HG02943 (cell line): ENCODE measurements at regions not wholly inside any gene's neighbourhood (a gene's known extent, or its start where the extent isn't known, plus 50 kb on each side); places are given as distances from the start of the nearest gene placed in this dataset.

ENCODE experiments used
- ATAC-seq: cut with Tn5 transposase; IDR thresholded peaks from one replicate; pipeline ENCODE4 v1.9.1; 2021; ENCODE audit warnings: mild to moderate bottlenecking, low read depth, moderate library complexity; ENCODE audit not compliant: unreplicated experiment

DNA sequence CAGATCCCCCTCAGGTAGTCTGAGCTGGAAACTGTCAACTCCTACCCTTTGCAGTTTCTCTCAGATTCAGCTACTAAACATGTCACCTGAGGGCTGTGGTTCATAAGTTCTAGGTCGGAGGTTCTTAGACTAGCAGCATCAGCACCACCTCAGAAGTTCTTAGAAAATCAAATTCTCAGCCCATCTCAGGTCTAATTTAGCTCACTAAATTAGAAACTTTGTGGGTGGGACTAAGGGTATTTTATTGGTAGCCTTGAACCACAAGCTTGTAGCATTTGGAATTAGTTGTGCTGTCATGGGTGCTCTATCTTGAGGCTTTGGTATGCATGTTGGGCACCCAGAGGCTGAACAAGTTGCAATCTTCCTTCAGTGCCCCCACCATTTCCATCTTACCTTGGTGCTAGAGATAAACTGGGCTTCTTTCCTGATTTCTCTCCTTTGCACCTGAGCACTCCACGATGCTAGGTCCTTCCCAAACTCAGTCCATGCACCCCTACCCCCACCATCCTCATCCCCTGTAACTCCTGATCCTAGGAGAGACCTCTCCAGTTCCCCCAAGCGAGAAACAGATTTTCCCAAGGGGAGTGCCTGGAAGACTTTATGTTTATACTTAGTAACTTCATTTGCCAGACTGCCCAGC, 54.2 kb downstream of the S1PR1 start:
- no peak for ATAC-seq

DNA sequence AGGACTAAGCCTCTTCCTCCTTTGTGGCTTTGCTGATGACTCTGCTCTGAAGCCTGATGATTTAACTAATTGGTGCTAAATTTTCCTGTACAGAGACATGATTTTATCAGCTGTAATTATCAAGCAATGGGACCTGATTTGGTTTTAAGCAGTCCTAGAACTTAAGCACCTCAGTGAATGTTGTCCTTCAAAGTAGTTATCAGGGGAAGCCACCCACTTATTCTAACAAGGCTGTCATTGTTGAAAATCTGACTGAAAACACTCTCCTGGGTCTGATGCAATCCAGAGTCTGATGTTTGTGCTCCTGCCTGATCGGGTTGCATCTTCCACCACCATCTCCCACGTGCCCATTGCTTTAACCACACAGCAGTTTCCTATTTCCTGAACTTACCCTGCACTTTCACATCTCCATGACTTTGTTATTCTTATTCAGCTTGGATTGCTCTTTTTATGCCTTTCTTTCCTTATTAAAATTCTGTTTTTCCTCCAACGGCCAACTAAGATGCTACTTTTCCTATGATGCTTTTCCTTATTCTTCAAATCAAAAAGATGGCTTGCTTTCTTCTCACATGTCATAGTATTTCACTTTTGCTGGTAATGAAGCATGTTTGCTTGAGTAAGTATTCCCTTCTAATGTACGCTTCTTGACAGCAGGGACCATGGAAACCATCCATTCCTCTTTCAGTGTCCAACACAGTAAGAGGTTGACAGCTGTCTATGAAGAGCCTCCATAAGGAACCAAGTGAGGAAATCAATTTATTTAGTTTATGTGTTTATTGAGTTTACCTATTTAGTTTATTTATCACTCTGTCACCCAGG, 55.0 kb downstream of the S1PR1 start:
- no peak for ATAC-seq

DNA sequence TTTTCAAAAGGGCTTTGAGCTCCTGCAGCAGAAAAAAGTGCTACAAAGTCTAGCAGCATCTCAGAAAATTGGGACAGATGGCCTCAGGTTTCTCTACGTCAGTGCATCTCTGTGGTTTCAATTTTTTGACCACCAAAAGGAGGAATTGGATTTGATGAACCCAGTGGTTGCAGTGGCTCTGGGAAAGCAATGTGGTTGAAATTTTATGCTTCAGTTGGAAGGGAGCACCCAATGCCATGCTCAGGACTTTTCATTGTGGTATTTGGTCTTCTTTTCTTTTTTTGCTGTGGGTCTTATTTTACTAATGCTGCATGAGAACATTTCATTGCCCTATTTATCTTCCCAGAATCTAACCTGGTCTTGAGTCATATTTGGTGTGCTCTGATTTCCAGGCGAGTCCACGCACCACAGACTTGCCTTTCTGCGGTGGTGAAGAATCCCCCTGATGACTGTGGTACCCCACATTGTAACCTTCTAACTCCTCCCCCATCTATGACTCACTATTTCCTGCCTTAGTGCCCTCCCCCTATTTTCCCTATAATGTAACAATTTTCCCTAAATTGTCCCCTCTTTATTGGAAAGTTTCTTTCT, 56.7 kb downstream of the S1PR1 start:
- ATAC-seq, result peak; percentile 44

DNA sequence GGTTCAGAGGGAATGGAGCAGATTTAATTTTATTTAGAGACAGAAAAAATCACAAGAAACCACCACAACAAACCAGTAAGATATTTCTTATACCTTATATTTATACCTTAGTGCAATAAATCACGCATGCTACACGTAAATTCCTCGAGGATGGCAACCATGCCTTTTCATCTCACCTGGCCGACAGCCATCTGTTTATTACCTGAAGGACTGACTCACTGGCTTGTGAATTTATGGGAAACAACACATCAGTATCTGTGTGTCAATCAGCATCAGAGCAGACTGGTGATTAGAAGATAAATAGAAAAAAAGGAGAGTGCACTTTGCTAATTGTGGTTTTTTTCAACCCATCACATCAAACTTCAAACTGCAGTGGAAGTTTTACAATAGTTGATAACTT, 58.4 kb downstream of the S1PR1 start:
- ATAC-seq, result no peak

DNA sequence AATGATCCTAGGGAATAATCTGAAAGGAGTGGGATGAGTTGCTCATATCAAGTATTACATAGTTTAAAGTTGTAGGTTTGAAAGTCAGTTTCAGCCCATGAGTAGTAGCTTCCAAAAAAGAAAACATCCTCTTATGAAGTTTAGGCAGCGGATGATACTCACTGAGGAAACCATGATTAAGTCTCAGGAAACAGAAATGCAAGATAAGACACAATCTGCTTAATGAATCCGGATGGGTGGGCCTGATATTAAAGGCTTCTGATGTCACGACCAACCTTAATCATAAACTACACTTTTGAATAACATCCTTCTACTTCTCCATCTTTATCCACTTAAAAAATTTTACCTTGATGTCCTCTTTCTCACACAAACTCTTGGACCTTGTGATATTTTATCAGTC, 61.8 kb downstream of the S1PR1 start:
- ATAC-seq, result no peak

- ATAC-seq, result no peak
Observed at GRCh38 chr1:101299141-101299540, 62.3 kb downstream of the S1PR1 start.

GRCh38 chr1:101299710-101300109, 62.9 kb downstream of the S1PR1 start:
- no peak for ATAC-seq

GRCh38 chr1:101300916-101301315, 64.1 kb downstream of the S1PR1 start:
- no peak for ATAC-seq

DNA sequence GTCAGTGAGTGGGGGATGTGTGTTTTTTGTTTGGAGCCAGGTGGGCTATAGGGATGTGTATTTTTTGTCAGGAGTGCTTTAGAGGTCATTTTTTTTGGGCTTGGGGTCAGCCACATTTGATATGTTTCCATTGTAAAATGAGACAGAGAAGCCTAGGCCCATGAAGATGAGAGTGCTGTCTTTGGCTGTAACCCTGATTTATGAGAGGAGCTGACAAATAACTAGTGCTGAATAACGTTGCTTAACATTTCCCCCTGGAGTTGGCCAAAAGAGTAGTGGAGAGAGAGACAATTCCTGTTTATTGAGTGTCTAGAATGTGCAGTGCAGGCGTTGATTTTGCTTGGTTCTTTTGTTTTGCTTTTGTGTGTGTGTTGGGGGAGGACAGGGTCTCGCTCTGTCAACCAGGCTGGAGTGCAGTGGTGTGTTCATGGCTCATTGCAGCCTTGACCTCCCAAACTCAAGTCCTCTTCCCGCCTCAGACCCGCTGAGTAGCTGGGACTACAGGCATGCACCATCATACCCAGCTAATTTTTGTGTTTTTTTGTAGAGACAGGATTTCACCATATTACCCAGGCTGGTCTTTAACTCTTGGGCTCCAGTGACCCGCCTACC, 64.7 kb downstream of the S1PR1 start:
- ATAC-seq, result no peak

- ATAC-seq, result no peak
Observed at GRCh38 chr1:101302831-101303511, 66.2 kb downstream of the S1PR1 start.

DNA sequence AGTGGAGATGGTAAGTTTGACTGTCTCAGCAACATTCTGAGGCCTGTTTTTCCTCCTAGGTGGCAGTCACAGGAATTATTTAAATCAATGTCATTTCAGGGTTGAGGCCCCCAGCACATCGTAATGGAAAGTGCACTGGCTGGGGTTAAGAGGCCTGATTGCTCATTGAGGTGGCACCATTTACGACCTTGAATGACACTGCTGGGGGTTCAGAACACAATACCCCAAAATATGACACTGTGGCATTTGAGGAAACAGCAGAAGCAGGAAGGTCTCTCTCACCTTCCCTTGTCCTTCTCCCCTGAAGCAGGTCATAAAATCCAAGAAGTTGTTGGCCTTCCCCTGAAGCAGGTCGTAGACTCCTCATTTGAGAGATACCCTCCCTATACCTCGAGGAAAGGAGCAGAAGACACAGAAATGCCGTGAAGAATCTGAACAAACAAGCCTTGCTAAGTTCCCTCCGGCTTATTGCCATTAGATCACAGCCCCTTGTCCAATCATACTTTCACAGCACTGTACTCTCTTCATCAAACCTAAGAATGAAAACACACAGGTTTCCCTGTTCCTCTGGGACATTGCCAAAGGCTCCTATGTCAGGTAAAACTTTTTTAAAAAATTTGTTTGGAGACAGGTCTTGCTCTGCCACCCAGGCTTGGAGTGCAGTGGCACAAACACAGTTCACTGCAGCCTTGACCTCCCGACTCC, 71.3 kb downstream of the S1PR1 start:
- ATAC-seq, result no peak

- ATAC-seq, result peak; percentile 35
Observed at GRCh38 chr1:101308935-101309333, 72.1 kb downstream of the S1PR1 start.

- ATAC-seq, result peak; percentile 46
Observed at GRCh38 chr1:101309334-101310311, 72.8 kb downstream of the S1PR1 start.

- no peak for ATAC-seq
Observed at GRCh38 chr1:101310506-101310905, 73.7 kb downstream of the S1PR1 start.

- no peak for ATAC-seq
Observed at GRCh38 chr1:101311146-101311920, 74.5 kb downstream of the S1PR1 start.

DNA sequence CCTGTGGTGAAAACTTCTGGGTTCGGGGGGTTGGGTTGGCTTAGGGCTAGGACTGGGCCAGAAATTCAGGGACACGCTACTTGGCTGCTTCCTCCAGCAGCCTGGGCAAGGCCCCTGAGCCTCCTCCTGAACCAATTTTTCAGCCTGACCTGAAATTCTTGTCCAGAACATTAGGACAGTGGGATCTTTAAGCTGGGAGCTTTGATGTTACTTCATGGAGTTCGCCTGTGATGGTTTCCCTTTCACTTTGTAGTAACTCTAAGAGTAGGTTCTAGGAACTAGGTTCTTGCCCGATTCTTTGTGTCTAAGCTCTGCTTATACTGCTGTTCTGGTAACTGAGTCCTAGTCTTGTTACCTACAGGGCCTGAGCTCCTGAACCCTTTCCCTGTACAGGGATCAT, 75.3 kb downstream of the S1PR1 start:
- no peak for ATAC-seq

- no peak for ATAC-seq
Observed at GRCh38 chr1:101313356-101313755, 76.5 kb downstream of the S1PR1 start.

GRCh38 chr1:101314244-101314643, 77.4 kb downstream of the S1PR1 start:
- no peak for ATAC-seq
